HG03108 (cell line): ENCODE measurements at regions not wholly inside any gene's neighbourhood (a gene's known extent, or its start where the extent isn't known, plus 50 kb on each side); places are given as distances from the start of the nearest gene placed in this dataset.

Experiments used
- ATAC-seq: cut with Tn5 transposase; IDR thresholded peaks from one replicate; pipeline ENCODE4 v1.9.1; 2021; ENCODE audit warnings: moderate library complexity; ENCODE audit not compliant: unreplicated experiment

GRCh38 chr16:13393816-13394215 lies 492.4 kb downstream of the SHISA9 start:
- ATAC-seq = no peak

DNA sequence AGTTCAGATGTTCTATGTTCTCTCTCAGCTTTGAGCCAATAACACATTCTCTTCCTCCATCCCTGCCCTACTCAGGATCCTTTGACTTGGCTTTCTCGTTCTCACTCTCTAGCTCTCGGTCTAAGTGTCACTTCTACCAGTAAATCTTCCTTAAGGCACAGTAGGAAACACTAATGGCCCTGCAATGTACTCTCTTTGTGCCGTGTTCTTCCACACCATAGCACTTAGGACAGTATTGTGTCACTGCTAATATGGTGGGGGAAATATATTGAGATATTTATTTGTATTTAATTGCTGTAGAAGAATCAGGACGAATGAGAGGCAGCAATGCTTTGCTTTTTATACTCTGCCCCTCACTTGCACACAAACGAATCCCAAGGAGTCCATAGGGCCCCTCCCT lies 493.1 kb downstream of the SHISA9 start:
- no peak for ATAC-seq

DNA sequence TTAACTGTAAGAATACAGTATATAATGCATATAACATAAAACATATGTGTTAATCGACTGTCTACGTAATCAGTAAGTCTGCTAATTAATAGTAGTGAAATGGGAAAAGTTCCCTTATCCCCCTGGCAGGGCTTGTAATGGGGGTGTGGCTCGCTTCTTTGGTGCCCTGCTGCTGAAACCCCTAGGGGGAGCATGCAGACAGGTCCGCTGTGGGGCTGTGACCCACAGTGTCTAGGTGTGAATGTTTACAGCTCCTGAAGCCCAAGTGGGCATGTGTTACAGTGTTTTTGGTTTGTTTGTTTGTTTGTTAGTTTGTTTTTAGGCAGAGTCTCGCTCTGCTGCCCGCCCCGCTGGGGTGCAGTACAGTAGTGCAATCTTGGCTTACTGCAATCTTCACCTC lies 495.7 kb downstream of the SHISA9 start:
- no peak for ATAC-seq

DNA sequence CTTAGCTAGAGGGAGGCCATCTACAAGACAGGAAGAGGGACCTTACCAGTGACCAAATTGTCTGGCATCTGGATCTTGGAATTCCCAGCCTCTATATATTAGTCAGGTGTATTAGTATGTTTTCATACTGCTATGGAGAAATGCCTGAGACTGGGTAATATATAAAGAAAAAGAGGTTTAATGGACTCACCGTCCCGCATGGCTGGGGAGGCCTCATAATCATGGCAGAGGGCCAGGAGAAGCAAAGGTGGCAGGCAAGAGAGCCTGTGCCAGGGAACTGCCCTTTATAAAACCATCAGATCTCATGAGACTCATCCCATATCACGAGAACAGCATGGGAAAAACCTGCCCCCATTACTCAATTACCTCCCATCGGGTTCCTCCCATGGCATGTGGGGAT lies 500.2 kb downstream of the SHISA9 start:
- ATAC-seq = no peak

GRCh38 chr16:13402601-13403000 lies 501.2 kb downstream of the SHISA9 start:
- ATAC-seq = no peak

DNA sequence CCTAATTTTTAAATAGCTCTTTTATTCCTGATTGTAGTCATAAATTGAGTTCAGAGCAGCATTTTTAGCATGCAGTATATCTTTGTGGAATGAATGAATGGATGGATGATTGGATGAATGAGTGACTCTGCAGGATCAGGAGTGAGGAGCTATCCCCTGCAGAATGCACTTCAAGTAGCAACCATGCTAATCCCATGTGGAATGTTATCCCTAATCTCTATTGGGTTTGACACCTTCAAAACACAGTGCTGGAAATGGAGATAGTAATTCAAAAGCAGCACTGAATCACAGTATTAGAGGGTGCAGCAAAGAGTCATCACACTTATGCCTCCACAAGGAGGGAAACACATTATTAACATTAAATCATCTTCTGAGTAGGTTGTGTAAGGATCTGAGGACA lies 501.9 kb downstream of the SHISA9 start:
- ATAC-seq = no peak

- no peak for ATAC-seq
These were observed 505.8 kb upstream of the ERCC4 start for GRCh38 chr16:13414154-13414553.

GRCh38 chr16:13419589-13419988 lies 500.4 kb upstream of the ERCC4 start:
- no peak for ATAC-seq

DNA sequence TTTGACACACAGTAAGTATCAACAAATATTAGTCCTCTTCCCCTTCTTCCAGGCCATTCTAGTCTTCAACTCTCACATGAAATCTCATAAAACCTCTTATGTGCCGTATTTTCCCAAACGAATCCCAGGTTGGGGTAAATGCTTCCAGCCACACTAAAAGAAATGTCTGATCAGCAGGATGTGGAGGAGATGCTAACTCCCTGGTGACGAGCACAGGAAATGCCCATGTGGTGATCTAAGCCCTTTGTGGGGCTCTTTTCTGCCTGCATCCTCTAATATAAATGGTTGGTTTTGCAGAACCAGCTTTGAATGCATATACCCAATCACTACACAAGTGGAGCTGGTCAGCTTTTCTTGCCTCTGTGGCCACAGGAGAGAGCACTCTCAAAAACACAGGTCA lies 498.2 kb upstream of the ERCC4 start:
- ATAC-seq = no peak

- no peak for ATAC-seq
These were observed 494.1 kb upstream of the ERCC4 start for GRCh38 chr16:13425836-13426235.

DNA sequence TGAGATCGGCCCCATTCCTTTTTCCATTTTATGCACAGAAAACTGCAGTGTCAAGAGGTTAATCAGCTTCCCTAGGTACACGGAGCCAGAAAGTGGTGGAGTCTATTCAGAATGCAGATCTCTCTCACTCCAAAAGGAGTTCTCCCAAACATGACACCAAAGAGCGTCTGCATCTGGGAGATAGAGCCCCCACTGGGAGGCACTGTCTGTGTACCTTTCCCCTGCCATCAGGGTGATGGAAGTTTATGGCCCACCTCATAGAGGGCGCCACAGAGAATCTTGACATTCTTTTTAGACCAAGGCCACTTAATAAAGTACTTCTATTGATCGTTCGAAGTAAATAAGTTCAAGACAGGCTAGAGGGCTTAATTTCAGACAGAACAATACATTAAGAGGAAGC lies 493.7 kb upstream of the ERCC4 start:
- no peak for ATAC-seq

DNA sequence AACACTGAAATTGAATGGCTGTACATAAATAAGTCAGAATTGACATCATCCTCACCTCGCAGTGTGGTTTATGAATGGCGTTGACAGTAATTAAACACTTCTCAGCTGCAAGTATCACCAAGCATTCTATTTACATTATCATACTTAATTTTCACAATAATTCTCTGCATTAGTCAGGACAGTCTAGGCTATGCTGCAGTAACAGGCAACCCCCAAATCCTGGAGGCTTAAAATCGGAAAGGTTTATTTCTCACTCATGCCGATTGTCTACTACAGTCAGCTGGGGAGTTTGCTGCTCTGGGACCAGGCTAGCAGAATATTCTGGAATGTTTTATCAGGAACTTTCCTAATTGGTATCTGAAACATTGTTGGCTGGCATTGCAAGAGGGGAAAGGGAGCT lies 493.2 kb upstream of the ERCC4 start:
- ATAC-seq = no peak

DNA sequence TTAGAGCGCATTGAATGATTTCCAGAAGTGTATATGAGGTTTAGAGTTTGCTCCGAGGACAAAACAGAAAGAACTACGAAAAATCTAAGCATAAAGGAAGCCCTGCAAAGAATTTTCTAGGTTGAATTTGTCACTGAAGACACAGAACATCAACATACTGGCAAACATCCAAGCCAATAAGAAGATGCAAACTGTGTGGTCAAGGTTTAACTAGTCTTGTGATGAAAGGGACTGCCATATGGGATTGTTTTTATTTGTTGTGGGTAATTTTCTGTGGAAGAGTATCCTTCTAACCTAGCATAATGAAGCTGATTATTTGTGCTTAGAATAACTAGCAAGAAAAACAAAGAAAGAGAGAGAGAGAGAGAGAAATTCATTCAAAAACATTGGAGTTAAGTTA lies 492.0 kb upstream of the ERCC4 start:
- no peak for ATAC-seq

GRCh38 chr16:13429416-13429815 lies 490.5 kb upstream of the ERCC4 start:
- no peak for ATAC-seq

DNA sequence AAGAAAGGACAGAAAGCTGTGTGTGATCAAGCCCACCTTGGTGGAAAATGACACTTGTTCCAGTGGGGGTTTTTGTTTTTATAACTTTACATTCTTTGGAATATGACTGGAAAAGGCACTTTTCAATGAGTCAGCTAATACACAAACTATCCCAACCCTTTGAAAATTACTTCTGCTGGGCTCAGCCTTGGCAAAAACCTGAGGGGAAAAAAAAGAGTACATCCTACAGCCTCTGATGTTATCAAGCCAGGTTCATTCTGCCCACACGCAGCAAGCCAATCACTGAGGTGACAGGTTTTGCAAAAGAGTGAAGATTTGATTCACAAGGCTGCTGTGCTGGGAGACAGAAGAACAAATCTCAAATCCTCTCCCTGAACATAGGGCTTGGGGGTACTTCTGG lies 484.5 kb upstream of the ERCC4 start:
- ATAC-seq = no peak

DNA sequence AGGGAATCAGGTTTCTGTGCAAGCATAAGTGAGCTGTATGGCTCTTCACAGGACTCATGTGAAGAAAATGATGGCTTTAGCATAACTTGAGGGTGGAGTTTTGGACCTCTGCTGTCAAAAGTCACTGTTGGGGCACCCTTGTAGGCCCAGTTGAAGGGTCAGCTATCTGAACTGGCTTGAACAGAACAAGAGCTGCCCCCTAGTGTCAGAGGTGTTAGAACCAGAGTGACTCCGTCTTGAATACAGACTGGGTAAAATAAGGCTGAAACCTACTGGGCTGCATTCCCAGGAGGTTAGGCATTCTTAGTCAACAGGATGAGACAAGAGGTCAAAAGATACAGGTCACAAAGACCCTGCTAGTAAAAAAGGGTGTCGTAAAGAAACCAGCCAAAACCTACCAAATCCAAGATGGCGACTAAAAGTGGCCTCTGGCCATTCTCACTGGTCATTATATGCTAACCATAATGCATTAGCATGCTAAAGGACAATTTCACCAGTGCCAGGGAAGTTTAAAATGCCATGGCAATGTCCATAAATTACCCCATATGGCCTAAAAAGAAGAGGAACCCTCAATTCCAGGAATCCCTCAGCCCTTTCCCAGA lies 484.0 kb upstream of the ERCC4 start:
- ATAC-seq = no peak

- ATAC-seq = peak; percentile 77
These were observed 483.1 kb upstream of the ERCC4 start for GRCh38 chr16:13436641-13437412.

- ATAC-seq = no peak
These were observed 482.6 kb upstream of the ERCC4 start for GRCh38 chr16:13437413-13437795.

DNA sequence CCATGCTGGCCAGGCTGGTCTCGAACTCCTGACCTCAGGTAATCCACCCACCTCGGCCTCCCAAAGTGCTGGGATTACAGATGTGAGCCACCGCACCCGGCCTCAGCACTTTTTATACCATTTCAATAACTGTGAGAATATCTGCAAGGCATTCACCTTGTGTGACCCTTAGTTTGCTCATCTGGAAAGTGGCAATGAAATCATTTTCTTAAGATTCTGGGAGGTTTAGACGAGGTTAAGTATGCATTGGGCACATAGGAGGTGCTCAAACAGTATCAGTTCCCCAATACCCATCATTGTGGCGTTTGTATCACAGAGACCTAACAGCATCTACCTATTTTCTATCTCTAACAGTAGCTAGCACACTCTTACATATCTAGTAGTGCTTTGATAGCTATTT lies 481.9 kb upstream of the ERCC4 start:
- ATAC-seq = no peak

GRCh38 chr16:13439766-13440165 lies 480.2 kb upstream of the ERCC4 start:
- no peak for ATAC-seq

- ATAC-seq = no peak
These were observed 478.3 kb upstream of the ERCC4 start for GRCh38 chr16:13441675-13442074.

DNA sequence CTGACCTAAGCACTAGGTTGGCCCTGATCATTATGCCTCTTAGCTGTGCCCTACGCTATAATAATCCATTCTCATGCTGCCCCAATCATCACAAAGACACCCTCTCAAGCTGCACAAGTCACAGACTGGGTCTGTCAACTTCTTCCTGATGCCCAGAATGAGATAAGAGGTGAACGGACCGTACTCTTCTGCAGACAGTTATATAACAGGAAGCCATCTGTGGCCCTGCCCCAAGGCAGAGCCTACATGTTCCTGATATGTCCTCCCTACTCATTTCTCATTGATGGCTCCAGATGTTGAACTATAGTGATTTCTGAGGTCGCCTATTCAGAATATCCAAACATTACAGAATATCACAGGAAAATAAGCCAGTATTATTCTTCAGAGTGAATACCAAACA lies 471.6 kb upstream of the ERCC4 start:
- no peak for ATAC-seq

DNA sequence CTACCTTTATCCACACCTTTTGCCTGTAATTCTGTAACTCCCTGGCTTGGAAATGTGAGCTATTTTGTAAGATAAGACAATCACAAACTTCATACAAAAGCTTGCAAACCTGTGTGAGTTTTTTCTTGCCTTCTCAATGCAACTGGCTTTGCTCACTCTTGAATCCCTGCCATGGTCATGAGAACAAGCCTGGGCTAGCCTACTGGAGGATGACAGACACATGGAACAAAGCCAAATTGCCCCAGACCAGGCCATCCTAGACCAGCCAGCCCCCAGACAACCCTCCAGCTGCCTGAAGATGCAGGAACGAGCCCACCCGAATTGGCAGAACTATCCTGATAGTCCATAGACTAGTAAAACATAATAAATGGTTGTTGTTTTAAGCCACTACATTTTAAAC lies 466.6 kb upstream of the ERCC4 start:
- no peak for ATAC-seq
